ENCODE measurements at regions not wholly inside any gene's neighbourhood (a gene's known extent, or its start where the extent isn't known, plus 50 kb on each side); places are given as distances from the start of the nearest gene placed in this dataset.
"Not testable (repeated sequence)": the region's sequence is repeated elsewhere in the genome, so short reads cannot be mapped to it uniquely, and the experiment has no call there.

DNA sequence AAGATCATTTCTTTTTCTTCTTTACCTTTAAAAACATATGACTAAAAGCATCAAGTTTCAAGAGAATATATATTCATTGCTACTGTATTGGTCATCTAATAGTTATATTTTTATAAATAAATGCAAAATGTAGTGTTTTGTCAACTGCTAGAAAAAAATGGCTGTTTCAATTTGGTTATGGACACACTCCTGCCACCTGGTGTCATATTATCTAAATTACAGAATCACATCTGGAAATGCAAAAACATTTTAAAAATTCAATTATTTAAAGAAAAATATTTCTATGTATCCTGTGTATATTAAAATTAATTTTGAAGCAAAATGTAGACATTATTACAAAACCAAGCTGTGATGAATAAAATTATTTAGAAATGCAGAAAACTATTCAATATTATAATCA, 329.4 kb upstream of the PCDH18 start:
- Mint-ChIP-seq H3K36me3 (ENCODE audit: low read depth) (no peaks in the 10 kb centered on the region), H3K27ac (no peak overlapping the region), H3K4me3 (no peak overlapping the region), H3K27me3 (ENCODE audit: low read depth, poor library complexity) (no peaks in the 10 kb centered on the region), H3K9me3 (no peaks in the 10 kb centered on the region), H3K4me1 (no peaks in the 10 kb centered on the region)
- TF ChIP-seq, protein P1, sequence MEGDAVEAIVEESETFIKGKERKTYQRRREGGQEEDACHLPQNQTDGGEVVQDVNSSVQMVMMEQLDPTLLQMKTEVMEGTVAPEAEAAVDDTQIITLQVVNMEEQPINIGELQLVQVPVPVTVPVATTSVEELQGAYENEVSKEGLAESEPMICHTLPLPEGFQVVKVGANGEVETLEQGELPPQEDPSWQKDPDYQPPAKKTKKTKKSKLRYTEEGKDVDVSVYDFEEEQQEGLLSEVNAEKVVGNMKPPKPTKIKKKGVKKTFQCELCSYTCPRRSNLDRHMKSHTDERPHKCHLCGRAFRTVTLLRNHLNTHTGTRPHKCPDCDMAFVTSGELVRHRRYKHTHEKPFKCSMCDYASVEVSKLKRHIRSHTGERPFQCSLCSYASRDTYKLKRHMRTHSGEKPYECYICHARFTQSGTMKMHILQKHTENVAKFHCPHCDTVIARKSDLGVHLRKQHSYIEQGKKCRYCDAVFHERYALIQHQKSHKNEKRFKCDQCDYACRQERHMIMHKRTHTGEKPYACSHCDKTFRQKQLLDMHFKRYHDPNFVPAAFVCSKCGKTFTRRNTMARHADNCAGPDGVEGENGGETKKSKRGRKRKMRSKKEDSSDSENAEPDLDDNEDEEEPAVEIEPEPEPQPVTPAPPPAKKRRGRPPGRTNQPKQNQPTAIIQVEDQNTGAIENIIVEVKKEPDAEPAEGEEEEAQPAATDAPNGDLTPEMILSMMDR (IDR thresholded peaks at IDR 0.05): peak; percentile 53
- no peak for DNase-seq

DNA sequence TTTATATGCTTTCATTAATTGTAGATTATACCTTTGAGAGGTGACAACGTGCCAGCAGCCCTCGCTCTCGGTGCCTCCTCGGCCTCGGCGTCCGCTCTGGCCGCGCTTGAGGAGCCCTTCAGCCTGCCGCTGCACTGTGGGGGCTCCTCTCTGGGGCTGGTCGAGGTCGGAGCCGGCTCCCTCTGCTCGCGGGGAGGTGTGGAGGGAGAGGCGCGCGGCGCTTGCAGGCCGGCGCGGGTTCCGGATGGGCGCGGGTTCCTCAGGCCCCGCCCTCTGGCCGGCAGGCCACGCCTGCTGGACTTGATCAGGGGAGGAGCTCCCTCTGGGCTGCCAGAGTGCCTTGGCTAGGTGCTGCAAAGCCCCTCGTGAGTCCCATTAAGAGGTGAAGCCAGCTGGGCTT, 321.1 kb upstream of the PCDH18 start:
- peaks cover 20% of the 10 kb centered on the region for H3K9me3 Mint-ChIP-seq
- TF ChIP-seq, protein P1 (IDR thresholded peaks at IDR 0.05): no peak
- DNase-seq: no peak
- H3K27ac Mint-ChIP-seq: peak overlapping the region; percentile 84
- H3K4me1 Mint-ChIP-seq: no peaks in the 10 kb centered on the region
- no peak overlapping the region for H3K4me3 Mint-ChIP-seq
- no peaks in the 10 kb centered on the region for H3K36me3 Mint-ChIP-seq (ENCODE audit: low read depth)
- no peaks in the 10 kb centered on the region for H3K27me3 Mint-ChIP-seq (ENCODE audit: low read depth, poor library complexity)

DNA sequence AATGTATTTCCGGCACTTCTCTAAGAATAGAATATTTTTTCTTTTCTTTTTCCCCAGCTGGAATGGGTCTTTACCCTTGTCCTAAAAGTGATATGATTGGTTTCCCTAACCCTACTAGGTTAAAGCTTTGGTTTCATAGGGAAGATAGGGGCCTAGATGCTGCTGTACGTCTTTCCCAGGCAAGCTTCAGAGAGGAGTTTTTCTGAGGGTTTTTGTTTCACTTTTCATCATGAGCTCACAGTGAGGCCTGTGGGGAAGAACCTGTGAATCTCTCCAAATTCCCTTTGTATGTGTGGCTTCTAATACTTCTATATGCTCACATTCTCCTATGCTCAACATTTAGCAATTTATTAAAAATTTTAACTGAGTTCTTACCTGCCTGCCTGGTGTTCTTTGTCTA, 320.0 kb upstream of the PCDH18 start:
- Mint-ChIP-seq H3K4me1 (no peaks in the 10 kb centered on the region), H3K27me3 (ENCODE audit: low read depth, poor library complexity) (no peaks in the 10 kb centered on the region), H3K27ac (no peak overlapping the region), H3K4me3 (no peak overlapping the region), H3K9me3 (peaks cover 20% of the 10 kb centered on the region), H3K36me3 (ENCODE audit: low read depth) (no peaks in the 10 kb centered on the region)
- DNase-seq: no peak
- TF ChIP-seq, protein P1 (IDR thresholded peaks at IDR 0.05): no peak

DNA sequence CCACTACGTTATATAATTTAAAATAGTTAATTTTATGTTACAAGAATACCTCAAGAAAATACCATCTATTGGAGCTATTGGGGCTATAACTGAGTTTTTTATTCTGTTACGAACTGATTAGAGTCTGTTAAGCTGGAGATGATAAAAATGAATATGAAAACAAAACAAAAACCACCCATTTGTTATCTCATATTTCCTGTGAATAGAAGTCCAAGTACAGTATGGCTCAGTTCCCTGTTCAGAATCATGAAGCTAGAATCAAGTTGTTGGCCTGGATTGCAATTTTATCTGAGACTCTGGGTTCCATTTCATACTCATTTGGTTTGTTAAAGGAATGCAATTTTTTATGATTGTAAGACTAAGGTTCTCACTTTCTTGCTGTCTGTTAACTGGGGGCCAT, 319.1 kb upstream of the PCDH18 start:
- H3K9me3 Mint-ChIP-seq: peaks cover 20% of the 10 kb centered on the region
- no peak overlapping the region for H3K27ac Mint-ChIP-seq
- no peaks in the 10 kb centered on the region for H3K36me3 Mint-ChIP-seq (ENCODE audit: low read depth)
- no peaks in the 10 kb centered on the region for H3K27me3 Mint-ChIP-seq (ENCODE audit: low read depth, poor library complexity)
- TF ChIP-seq, protein P1 (IDR thresholded peaks at IDR 0.05): no peak
- H3K4me3 Mint-ChIP-seq: no peak overlapping the region
- DNase-seq: no peak
- no peaks in the 10 kb centered on the region for H3K4me1 Mint-ChIP-seq

DNA sequence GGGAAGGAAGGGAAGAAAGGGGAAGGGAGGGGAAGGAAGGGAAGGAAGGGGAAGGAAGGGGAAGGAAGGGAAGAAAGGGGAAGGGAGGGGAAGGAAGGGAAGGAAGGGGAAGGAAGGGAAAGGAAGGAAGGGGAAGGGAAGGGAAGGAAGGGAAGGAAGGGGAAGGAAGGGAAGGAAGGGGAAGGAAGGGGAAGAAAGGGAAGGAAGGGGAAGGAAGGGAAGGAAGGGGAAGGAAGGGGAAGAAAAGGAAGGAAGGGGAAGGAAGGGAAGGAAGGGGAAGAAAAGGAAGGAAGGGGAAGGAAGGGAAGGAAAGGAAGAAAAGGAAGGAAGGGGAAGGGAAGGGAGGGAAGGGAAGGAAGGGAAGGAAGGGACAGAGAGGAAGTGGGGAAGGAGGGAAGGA, 295.7 kb upstream of the PCDH18 start:
- H3K4me1 Mint-ChIP-seq; DNase-seq; H3K36me3 Mint-ChIP-seq (ENCODE audit: low read depth); H3K4me3 Mint-ChIP-seq; H3K27me3 Mint-ChIP-seq (ENCODE audit: low read depth, poor library complexity); H3K27ac Mint-ChIP-seq: not testable (repeated sequence)
- peaks cover 16% of the 10 kb centered on the region for H3K9me3 Mint-ChIP-seq

DNA sequence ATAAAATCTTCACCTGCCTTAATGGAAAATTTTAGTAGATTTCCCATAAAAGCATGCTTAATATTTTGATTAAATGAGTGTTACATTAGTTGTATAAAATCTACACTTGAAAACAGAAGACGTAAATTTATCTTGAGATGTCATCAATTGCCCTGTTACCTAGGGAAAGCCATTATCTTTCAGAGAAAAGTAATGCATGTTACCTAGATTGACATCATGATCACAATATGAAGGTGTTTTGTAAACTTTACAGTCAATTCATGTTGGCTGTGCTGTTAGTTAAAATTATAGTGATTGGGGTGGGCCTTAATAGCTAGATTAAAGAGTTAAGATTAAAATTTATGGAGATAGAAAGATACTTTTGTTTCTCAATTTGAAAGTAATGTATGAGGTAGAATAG, 293.2 kb upstream of the PCDH18 start:
- TF ChIP-seq, protein P1 (IDR thresholded peaks at IDR 0.05): no peak
- Mint-ChIP-seq H3K27me3 (ENCODE audit: low read depth, poor library complexity) (peaks cover 4% of the 10 kb centered on the region), H3K4me3 (no peak overlapping the region), H3K9me3 (peaks cover 5% of the 10 kb centered on the region), H3K27ac (no peak overlapping the region), H3K4me1 (no peaks in the 10 kb centered on the region), H3K36me3 (ENCODE audit: low read depth) (no peaks in the 10 kb centered on the region)
- DNase-seq: no peak
